Medulla oblongata (tissue), 1 donor: ENCODE measurements at regions not wholly inside any gene's neighbourhood (a gene's known extent, or its start where the extent isn't known, plus 50 kb on each side); places are given as distances from the start of the nearest gene placed in this dataset.

Experiments
- DNase-seq: peaks from one replicate; pipeline ENCODE4 v3.0.0-alpha.2; 2015; ENCODE audit errors: extremely low spot score

DNA sequence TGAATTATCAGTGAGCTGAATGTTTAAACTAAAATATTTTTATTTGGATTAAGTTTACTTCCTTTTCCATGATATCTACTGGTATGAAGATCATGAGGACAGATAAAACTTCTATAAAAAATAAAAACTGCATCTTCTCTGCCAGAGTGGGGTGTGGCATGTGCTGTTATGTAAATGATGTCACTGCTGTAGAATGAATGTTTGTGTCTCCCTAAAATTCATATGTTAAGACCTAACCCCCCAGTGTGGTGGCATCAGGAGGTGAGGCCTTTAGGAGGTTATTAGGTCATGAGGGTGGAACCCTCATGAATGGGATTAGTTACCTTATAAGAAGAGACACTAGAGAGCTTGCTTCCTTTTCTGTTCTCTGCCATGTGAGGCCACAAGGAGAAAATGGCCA, 178.7 kb upstream of the DPH6 start:
- no peak for DNase-seq

DNA sequence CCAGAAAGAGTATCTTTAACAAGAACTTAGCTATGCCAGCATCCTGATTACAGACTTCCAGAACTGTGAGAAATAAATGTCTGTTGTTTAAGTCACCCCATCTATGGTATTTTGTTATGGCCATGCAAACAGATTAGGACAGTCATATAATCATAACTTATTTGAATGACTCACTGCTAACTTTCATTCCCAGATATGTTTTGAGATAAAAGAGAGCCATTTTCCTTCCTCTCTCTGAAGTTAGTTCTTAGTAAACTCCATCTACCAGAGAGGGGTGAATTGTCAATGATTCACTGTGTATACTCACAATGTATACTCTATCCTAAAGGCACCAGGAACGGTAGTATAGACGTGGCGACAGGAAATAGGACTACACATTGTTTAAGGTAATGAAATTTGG, 179.4 kb upstream of the DPH6 start:
- no peak for DNase-seq

DNA sequence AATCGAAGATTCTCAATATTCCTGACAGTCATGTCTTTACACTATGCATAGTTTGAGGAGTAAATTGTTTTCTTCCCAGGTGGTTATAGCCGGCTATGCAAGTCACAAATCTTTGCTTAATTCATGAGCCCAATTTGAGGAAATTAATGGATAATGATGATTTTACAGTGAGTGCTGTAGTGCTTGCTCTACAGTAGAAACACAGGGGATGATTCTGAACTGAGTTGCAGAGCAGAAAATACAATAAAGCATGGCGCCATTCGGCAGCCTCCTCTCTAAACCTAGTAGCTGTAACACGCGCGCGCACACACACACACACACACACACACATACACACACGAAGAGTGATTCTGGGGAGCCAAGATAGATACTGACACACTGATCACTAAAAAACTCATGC, 181.7 kb upstream of the DPH6 start:
- DNase-seq, result no peak

DNA sequence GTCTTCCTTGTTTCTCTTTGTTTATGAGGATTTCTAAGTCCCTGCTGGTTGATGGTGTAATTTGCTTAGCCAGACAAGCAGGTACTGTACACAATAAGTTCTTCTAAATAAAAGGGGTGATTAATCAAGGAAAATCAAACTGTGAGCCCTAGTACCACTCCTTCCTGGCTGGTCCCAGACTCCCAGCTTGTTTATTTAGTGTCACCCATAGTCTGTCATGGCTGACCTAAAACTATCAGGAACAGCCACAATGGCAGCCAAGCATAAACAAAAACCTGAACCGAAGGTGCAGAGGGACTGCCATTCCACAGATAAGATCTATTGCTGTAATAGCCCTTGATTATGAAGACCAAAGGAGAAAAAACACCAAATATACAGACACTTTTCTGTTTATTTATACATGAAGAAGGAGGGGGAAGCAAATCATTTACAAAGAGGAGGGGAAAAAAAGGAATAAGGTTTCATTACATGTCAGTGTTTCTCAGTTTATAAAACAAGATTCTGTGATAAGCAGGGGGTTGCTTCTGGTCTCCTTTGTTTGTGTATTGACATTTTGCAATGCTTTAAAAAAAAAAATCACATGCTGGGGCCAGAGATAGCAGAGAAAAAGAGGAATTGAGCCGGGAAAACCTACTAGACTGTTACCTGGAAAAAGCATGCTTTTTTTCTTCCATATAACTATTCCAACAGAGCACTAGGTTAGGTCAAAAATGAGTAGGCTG, 182.4 kb upstream of the DPH6 start:
- no peak for DNase-seq

DNA sequence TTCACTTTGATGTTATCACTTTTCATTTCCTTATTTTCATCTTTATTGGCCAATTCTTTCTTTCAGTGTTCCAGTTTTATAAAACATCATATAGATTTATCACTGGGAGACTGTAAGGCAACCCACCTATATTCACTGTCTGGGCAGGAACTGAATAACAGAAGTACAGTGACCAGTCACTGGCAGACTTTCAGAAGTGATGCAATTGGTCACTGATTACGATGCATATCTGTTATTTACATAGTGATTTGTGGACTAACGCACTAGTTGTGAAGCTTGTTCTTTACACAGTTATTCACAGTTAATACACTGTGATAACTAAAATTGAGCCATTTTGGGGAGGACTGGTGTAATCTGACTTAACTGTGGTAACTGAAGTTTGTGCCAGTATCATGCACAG, 190.2 kb upstream of the DPH6 start:
- DNase-seq, result no peak

DNA sequence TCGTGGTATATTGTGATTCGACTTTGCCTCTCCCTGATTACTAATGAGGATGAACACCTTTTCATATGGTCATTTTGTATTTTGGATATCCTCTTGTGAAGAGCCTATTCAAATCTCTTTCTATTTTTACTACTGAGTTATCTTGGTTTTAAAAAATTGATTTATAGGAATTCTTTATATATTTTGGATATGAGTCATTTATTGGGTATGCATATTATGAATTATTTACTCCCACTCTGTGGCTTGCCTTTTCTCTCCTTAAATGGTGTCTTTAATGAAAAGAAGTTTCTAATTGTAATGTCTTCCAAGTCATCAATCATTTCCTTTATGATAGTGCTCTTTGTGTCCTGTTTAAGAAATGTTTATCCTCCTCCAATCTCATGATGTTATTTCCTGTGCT, 191.5 kb upstream of the DPH6 start:
- no peak for DNase-seq

DNA sequence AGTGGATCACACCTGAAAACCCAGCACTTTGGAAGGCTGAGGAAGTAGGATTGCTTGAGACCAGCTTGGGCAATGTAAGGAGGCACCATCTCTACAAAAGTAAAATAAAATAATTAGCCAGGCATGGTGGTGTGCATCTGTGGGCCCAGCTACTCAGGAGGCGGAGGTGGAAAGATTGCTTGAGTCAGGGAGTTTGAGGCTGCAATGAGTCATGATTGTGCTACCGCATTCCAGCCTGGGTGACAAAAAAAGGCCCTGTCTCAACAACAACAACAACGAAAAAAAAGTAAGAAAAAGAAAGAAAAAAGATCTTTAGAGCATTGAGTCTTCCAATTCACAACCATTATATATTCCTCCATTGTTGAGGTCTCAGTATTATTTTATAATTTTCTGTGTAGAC, 192.4 kb upstream of the DPH6 start:
- no peak for DNase-seq

DNA sequence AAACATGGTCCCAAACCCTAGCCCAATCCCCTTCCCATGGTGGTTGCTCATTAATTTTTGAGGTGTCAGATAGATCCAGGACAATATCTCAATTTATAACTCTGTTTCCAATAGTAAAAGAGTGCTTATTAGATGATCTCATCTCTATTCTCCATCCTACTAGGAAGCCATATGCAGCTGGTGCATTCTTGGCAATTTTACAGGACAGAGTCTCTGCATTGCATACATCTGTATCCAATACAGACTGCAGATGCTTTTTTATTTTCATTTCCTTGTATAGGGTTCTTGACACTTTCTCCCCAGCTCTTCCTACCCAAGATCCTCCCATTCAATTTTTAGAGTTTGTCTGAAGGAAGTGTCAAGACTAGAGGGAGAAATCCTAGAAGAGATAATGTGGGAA, 194.8 kb upstream of the DPH6 start:
- DNase-seq, result no peak

DNA sequence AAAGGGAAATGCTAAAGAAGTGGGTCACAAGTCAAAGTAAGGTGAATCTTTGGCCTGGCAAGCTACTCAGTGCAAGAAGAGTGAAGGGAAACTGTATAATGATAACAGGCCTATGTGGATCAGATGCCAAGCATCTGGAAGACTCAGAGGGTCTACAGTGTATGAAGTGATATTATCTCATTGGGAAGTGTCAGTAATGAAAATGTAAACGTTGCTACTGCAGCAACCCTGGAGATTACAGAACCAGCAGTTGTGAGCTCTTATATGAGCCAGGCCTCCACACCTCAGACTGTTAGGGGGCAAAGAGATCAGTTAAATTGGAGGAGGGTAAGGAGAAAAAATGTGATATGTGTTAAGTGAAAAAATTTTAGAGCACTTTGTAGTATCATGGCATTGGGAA, 195.4 kb upstream of the DPH6 start:
- DNase-seq, result no peak

DNA sequence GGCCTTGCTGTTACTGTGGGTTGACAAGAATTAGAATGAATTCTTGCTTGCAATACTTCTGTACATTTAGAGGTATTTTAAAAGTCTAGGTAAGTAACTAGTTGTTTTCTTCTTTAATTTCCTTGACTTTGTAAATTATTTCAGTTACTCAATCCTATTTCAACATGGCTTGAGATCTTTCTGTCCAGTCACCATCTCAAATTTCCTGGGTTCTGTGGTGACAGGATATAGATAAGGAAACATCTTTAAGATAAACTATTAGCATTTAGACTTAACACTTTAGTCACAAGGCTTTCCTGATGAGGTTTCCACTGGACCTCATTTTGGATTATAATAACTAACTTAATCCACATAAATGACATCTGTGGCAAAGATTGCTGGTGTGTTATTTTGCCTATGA, 195.9 kb upstream of the DPH6 start:
- no peak for DNase-seq

DNA sequence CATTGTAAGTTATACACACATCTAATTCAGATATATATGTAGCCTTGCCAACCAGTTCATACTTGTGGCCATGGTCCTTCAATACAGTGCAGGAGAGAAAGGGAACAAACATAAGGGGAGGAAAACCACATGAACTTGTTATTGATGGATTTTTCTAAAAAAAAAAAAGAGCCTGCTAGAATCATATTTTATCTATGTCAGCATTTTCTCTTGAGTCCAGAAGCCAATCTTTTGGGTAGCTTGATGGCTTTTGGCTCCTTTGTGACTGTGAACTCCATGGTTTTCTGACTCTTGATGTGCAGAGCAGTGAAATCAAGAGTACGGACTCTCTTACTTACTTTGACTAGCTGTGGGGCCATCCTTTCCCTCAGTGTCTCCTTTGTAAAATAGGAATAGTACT, 197.4 kb upstream of the DPH6 start:
- no peak for DNase-seq

DNA sequence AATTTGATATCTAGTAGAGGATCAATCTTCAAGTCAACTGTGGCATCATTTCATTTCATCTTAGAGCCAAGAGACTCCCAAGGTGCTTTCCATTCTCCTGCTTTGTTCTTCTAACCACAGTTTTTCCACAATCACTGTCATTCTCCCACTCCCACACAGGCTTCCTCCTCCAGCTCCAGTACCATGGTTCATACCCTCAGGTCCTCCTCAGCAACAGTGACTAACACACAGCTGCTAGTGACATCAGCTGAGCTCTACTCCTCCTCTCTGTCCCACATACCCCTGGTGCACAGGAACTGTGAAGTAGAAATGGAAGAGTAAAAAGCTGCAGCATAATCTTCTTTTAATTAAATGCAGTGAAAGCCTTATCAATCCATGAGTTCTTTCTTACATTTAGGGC, 200.2 kb upstream of the DPH6 start:
- DNase-seq, result no peak

DNA sequence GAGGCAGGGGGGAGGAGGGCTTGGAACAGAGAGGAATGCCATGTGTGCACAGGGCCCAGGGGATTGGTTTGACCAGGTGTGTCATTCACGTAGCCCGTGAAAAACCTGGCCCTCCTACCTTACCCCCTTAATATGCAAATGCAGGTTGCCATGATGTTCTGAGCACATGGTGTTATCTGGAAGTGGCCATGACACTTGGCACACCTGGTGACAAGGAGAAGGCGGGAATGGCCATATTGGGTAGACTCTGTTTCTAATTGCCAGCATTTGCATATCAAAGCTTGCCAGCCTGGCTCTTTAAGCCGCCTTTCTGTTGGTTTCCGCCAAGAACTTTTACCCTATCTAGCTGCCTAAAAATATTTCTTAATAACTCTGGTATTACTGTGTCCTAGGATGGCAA, 202.1 kb upstream of the DPH6 start:
- no peak for DNase-seq

DNA sequence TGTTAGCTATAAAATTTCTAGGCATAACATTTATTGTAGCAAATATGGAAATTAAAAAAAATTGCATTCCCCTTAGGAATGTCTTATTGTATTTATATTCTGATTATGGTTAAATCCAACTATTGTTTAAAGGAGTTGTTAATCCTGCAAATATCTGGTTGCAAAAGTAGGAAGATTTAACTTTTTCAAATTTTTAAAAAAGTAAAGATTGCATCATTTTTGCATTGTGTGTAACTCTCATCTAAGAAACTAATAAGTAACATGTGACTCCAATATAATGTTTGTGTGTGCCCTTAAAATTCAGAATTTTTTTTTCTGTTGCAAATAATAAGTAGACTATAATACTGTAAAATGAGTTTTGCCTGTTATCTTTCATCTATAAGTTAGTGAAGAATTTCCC, 204.1 kb upstream of the DPH6 start:
- no peak for DNase-seq

DNA sequence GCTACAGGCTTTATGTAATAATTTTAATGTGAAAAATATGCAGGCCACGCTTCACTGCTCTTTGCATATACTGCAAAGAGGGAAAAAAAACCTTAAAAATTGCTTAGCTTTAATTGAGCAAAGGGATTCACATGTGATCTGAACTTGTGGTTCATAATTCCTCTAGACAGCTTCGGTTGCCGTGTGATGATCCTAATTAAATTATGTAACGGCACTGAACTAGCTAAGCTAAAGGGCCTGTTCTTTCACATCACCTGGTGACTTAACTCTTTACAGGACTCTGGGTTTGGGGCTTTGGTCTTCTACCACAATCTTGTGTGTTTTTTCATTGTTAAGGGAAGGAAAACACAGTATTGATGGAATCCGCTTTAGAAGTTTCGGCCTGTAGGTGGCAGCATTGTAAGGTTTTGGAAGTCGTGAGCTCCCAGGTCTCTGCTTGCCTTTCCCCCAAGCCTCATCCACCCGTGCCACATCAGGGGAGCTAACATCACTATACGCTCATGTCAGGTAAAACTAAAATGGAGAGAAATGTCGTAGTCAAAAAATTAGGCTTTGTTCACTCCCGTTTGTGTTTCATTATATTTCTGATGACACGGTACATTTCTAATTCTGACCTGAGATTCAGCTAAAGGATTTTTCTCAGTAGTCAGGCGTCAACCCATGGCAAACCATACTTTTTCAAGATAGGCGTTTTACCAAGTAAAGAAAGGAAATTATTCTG, 205.6 kb upstream of the DPH6 start:
- peak; percentile 95 for DNase-seq

DNA sequence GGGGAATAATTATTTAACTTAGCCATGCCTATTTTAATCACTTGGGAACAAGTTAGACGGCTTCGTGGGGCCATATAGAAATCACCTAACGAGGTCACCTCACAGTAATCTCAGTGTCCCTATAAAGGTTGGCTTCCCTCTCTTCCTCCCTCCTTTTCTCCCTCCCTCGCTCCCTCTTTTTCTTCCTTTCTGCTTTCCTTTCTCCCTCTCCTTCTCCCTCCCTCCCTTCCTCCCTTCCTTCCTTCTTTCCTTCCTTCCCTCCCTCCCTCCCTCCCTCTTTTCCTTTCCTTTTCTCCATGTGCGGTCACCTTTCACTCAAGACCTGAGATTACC, 206.1 kb upstream of the DPH6 start:
- no peak for DNase-seq

DNA sequence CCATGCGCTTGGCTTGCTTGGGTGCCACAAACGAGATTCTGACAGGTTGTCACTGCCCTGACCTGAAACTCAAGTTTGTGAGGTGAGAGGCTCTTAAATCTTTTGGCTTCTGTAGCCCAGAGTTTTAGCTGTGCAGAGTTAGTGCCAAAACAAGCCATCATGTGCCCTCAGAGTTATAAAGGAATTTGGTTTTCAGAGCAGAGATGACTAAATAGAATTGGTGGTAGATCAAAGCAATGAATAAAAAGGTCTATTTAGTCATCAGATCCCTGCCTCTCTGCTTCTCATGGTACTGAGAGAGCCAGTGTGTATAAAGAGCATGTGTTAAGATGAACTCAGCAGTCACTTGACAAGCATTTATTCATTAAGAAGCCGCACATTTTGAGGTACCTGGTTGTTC, 207.5 kb upstream of the DPH6 start:
- peak; percentile 50 for DNase-seq

DNA sequence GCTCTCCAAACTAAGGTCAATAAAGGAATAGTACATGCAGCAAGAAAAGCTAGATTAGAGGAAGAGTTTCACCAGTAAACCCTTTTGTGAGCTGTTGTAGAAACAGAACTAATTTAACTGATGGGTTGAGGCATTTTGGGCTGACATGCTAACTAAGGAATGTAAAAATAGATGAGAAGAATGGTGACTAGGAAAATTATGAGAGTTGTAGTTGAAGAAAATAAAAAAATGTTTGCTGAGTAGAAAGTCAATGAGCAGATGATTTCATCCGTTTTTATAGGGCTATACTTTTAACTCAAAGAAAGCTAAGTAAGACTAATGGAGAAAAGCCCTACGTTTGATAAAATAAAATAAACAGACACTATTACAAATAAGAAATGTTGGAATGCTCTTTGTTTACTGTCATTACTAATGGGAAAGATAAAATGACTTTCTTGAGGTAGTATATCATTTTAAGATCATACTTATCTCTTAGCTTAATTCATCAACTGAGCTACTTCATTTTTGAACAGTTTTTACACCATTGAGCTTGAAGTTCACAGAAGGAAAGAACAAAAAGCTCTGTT, 209.4 kb upstream of the DPH6 start:
- no peak for DNase-seq

DNA sequence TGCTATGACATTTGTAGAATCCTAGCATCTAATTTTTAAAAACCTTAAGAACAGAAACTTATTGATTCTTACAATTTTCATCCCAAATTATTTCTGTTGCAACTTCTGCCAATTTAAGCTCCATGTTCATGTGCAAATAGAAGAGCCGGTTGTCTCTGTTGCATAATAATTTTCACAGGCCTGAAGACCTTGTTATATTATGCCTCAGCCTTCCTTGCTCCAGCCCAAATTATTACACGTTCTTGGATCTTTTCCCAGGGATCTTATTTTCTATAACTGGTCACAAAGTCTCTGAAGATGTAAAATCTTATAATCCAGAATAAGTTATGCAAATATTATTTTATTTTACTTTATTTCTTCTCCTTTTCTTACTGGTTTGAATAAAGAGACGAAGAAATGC, 210.7 kb upstream of the DPH6 start:
- DNase-seq, result no peak

DNA sequence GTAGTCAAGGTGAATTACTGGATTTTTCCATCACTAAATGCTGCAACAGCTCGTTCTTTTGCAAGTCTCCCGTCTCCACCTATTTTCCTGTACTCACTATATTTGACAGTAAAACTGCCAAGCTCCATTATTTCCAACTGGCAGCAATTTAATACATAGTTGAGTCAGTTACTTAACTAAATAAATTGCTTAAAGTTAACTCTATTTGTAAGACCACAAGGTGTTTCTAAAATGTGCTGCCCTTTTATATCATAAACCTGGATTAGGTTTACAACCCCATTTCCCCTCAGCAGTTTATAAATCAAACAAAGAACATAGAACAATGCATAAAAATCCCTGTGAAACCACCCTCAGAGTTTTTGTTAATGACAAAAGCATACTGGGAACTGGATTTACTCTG, 211.4 kb upstream of the DPH6 start:
- DNase-seq, result no peak

DNA sequence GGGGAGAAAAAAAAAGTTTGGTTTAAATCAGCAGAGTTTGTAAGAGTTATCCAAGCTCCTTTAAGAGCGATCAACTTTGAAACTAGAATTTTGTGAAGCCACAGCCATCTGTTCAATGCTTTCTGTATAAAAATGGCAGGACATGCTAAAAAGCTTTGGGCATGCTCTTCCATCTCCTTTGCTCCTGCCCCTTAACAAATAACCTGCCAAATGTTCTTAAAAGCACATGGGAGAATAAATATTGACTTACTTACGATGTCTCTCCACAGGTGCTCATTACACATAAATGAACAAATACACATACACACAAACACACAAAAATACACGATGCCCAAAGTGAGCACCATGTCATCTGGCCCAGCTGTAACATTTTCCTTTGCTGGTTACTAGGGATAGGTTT, 211.8 kb upstream of the DPH6 start:
- no peak for DNase-seq

DNA sequence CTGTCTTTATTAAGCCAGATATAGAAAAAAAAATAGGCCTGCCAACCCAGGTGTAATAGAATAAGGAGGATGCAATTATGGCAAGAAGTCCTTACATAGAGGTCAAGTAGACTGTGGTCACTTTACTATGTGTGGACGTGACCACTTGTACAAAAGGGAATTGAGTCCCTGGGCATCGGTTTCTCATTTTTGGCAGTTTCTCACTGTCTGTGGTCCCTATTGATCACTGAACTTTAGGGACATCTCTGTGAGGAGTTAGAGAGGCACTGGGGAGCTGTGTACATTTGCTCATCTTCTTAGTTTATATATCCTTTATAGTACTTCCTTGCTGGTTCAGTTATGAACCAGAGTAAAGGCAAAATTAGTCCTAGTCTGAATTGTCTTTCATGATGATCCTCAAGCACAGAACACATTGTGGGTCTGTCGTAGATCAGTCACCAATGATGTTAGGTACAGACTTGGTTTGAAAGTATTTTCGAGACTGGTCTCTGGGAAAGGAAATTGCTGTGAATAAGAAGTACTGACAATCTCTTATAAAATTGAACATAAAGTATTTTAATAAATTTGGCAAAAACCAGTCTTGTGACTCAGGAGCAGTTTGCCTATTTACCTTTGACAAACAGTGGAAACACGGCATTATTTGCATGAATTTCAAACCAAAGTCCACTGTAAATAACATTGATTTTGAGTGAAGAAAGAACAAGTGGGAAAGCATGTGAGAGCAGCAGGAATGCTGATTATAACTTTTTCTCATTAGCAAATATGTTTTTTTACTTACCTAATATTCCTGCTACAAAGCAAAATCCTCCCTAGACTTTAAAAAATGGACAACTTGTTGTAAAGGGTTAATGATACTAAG, 218.9 kb upstream of the DPH6 start:
- no peak for DNase-seq

DNA sequence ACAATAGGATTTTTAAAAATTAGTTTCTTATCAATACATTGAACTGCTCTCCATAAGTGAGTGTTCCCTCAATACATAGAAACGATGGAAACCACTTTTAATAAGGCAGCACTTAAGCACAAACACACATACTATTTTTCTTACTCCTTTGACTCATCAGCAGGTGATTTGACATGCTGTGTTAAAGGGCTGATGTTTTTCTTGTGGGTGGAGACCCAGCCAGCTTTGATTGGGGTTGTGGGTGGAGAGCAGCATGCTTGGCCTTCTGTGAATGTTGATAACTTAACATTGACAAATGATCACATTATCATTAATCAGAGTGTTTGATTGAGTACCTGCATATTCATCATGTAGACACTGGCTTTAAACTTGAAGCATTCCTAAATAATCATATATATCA, 223.0 kb upstream of the DPH6 start:
- no peak for DNase-seq
